SK-N-SH treated with all-trans-retinoic acid at 6 μM for 48 hours (cell line): ENCODE measurements at regions not wholly inside any gene's neighbourhood (a gene's known extent, or its start where the extent isn't known, plus 50 kb on each side); places are given as distances from the start of the nearest gene placed in this dataset.

Experiments used
- OSR1 ChIP-seq: fragments of 250-450 bp; sonication (Bioruptor Pico); IDR thresholded peaks from 2 replicates; pipeline ENCODE4 v1.8.0; 2022; ENCODE audit warnings: moderate library complexity, mild to moderate bottlenecking, inconsistent platforms
- ZFP3 ChIP-seq: fragments of 250-450 bp; sonication (Bioruptor Pico); IDR thresholded peaks from 2 replicates; pipeline ENCODE4 v1.5.0; 2020; ENCODE audit warnings: mild to moderate bottlenecking, moderate library complexity
- ZFP30 ChIP-seq: fragments of 450-650 bp; formaldehyde crosslinking; IDR thresholded peaks from 2 replicates; pipeline ENCODE4 v1.5.0; 2022; ENCODE audit warnings: mild to moderate bottlenecking, moderate library complexity
- TF ChIP-seq, protein P1 (sequence below): fragments of 250-450 bp; sonication (Bioruptor Pico); IDR thresholded peaks from 2 replicates; pipeline ENCODE4 v1.5.1; 2020; ENCODE audit warnings: low read depth, mild to moderate bottlenecking, moderate library complexity
- TF ChIP-seq, protein P2 (sequence below): fragments of 250-450 bp; sonication (Bioruptor Pico); IDR thresholded peaks from 2 replicates; pipeline ENCODE4 v1.5.1; 2021; ENCODE audit warnings: mild to moderate bottlenecking, moderate library complexity

GRCh38 chr12:98058838-98059237 is 456.6 kb upstream of the TMPO start:
- TF ChIP-seq ZFP3 (no peak), ZFP30 (CRISPR knock-in tag) (no peak), OSR1 (CRISPR knock-in tag) (no peak)
- TF ChIP-seq, protein P1, sequence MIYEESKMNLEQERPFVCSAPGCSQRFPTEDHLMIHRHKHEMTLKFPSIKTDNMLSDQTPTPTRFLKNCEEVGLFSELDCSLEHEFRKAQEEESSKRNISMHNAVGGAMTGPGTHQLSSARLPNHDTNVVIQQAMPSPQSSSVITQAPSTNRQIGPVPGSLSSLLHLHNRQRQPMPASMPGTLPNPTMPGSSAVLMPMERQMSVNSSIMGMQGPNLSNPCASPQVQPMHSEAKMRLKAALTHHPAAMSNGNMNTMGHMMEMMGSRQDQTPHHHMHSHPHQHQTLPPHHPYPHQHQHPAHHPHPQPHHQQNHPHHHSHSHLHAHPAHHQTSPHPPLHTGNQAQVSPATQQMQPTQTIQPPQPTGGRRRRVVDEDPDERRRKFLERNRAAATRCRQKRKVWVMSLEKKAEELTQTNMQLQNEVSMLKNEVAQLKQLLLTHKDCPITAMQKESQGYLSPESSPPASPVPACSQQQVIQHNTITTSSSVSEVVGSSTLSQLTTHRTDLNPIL = no peak
- TF ChIP-seq, protein P2, sequence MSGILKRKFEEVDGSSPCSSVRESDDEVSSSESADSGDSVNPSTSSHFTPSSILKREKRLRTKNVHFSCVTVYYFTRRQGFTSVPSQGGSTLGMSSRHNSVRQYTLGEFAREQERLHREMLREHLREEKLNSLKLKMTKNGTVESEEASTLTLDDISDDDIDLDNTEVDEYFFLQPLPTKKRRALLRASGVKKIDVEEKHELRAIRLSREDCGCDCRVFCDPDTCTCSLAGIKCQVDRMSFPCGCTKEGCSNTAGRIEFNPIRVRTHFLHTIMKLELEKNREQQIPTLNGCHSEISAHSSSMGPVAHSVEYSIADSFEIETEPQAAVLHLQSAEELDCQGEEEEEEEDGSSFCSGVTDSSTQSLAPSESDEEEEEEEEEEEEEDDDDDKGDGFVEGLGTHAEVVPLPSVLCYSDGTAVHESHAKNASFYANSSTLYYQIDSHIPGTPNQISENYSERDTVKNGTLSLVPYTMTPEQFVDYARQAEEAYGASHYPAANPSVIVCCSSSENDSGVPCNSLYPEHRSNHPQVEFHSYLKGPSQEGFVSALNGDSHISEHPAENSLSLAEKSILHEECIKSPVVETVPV (CRISPR knock-in tag) = no peak
